ENCODE measurements at regions not wholly inside any gene's neighbourhood (a gene's known extent, or its start where the extent isn't known, plus 50 kb on each side); places are given as distances from the start of the nearest gene placed in this dataset.

GRCh38 chr5:165538065-165538464, 2032.6 kb downstream of the MAT2B start:
- TF ChIP-seq CTCF (IDR thresholded peaks at IDR 0.05) = no peak
- no peak overlapping the region for H3K4me3 Mint-ChIP-seq
- no peaks in the 10 kb centered on the region for H3K4me1 Mint-ChIP-seq (ENCODE audit: low read depth)
- no peak overlapping the region for H3K27ac Mint-ChIP-seq
- no peaks in the 10 kb centered on the region for H3K27me3 Mint-ChIP-seq
- peaks cover 4% of the 10 kb centered on the region for H3K9me3 Mint-ChIP-seq
- intact Hi-C loops (cut with micrococcal nuclease) = no loop called here
- no peaks in the 10 kb centered on the region for H3K36me3 Mint-ChIP-seq (ENCODE audit: low read depth)
- CTCF ChIA-PET = no interaction called here
- DNase-seq (no peak), ATAC-seq (no peak)
- POLR2A ChIA-PET = no interaction called here

- CTCF ChIA-PET = no interaction called here
- POLR2A ChIA-PET = no interaction called here
- no peaks in the 10 kb centered on the region for H3K36me3 Mint-ChIP-seq (ENCODE audit: low read depth)
- no peak for TF ChIP-seq CTCF (IDR thresholded peaks at IDR 0.05)
- no peak overlapping the region for H3K27ac Mint-ChIP-seq
- intact Hi-C loops (cut with micrococcal nuclease) = no loop called here
- ATAC-seq = no peak
- DNase-seq = no peak
- no peaks in the 10 kb centered on the region for H3K27me3 Mint-ChIP-seq
- no peaks in the 10 kb centered on the region for H3K9me3 Mint-ChIP-seq
- no peaks in the 10 kb centered on the region for H3K4me1 Mint-ChIP-seq (ENCODE audit: low read depth)
- no peak overlapping the region for H3K4me3 Mint-ChIP-seq
Observed at GRCh38 chr5:165559645-165560044, 2054.2 kb downstream of the MAT2B start.

GRCh38 chr5:165560648-165561047, 2055.2 kb downstream of the MAT2B start:
- no peak for DNase-seq
- ChIA-PET POLR2A (no interaction called here), CTCF (no interaction called here)
- no peak for TF ChIP-seq CTCF (IDR thresholded peaks at IDR 0.05)
- Mint-ChIP-seq H3K27me3 (no peaks in the 10 kb centered on the region), H3K4me1 (ENCODE audit: low read depth) (no peaks in the 10 kb centered on the region), H3K36me3 (ENCODE audit: low read depth) (no peaks in the 10 kb centered on the region), H3K4me3 (no peak overlapping the region), H3K27ac (no peak overlapping the region), H3K9me3 (no peaks in the 10 kb centered on the region)
- no peak for ATAC-seq
- intact Hi-C loops (cut with micrococcal nuclease) = no loop called here

GRCh38 chr5:165565911-165566310, 2060.5 kb downstream of the MAT2B start:
- Mint-ChIP-seq H3K36me3 (ENCODE audit: low read depth) (no peaks in the 10 kb centered on the region), H3K4me3 (no peak overlapping the region), H3K9me3 (no peaks in the 10 kb centered on the region), H3K4me1 (ENCODE audit: low read depth) (no peaks in the 10 kb centered on the region), H3K27me3 (no peaks in the 10 kb centered on the region), H3K27ac (no peak overlapping the region)
- intact Hi-C loops (cut with micrococcal nuclease) = no loop called here
- CTCF ChIA-PET = no interaction called here
- POLR2A ChIA-PET = no interaction called here
- TF ChIP-seq CTCF (IDR thresholded peaks at IDR 0.05) = no peak
- ATAC-seq (no peak), DNase-seq (no peak)

- intact Hi-C loops (cut with micrococcal nuclease) = no loop called here
- no peaks in the 10 kb centered on the region for H3K36me3 Mint-ChIP-seq (ENCODE audit: low read depth)
- no peak overlapping the region for H3K4me3 Mint-ChIP-seq
- TF ChIP-seq CTCF (IDR thresholded peaks at IDR 0.05) = no peak
- DNase-seq (no peak), ATAC-seq (no peak)
- CTCF ChIA-PET = no interaction called here
- POLR2A ChIA-PET = no interaction called here
- peaks cover 6% of the 10 kb centered on the region for H3K9me3 Mint-ChIP-seq
- no peaks in the 10 kb centered on the region for H3K27me3 Mint-ChIP-seq
- no peak overlapping the region for H3K27ac Mint-ChIP-seq
- H3K4me1 Mint-ChIP-seq (ENCODE audit: low read depth) = no peaks in the 10 kb centered on the region
Observed at GRCh38 chr5:165569551-165569950, 2064.1 kb downstream of the MAT2B start.

Measured in activated CD8-positive, alpha-beta T cell treated with anti-CD3 and anti-CD28 coated beads for 36 hours (primary cell).